Epithelial cell of esophagus (primary cell): ENCODE measurements at regions not wholly inside any gene's neighbourhood (a gene's known extent, or its start where the extent isn't known, plus 50 kb on each side); places are given as distances from the start of the nearest gene placed in this dataset.
"Not testable (repeated sequence)": the region's sequence is repeated elsewhere in the genome, so short reads cannot be mapped to it uniquely, and the experiment has no call there.

ENCODE experiments used
- DNase-seq: peaks from one replicate; pipeline ENCODE4 v3.0.0; 2010; ENCODE audit warnings: low read depth
- H3K4me3 ChIP-seq: 2 replicates; pipeline ENCODE4 v1.5.1; 2011; ENCODE audit warnings: mild to moderate bottlenecking, low read length, control low read depth
- TF ChIP-seq, protein P1 (sequence below): IDR thresholded peaks from 2 replicates; pipeline ENCODE4 v1.5.1; 2011; ENCODE audit warnings: low read depth, mild to moderate bottlenecking, low read length, control low read depth, inconsistent platforms; ENCODE audit not compliant: insufficient read depth; ENCODE audit errors: missing control alignments

- DNase-seq, result peak; percentile 3
- TF ChIP-seq, protein P1, sequence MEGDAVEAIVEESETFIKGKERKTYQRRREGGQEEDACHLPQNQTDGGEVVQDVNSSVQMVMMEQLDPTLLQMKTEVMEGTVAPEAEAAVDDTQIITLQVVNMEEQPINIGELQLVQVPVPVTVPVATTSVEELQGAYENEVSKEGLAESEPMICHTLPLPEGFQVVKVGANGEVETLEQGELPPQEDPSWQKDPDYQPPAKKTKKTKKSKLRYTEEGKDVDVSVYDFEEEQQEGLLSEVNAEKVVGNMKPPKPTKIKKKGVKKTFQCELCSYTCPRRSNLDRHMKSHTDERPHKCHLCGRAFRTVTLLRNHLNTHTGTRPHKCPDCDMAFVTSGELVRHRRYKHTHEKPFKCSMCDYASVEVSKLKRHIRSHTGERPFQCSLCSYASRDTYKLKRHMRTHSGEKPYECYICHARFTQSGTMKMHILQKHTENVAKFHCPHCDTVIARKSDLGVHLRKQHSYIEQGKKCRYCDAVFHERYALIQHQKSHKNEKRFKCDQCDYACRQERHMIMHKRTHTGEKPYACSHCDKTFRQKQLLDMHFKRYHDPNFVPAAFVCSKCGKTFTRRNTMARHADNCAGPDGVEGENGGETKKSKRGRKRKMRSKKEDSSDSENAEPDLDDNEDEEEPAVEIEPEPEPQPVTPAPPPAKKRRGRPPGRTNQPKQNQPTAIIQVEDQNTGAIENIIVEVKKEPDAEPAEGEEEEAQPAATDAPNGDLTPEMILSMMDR, result no peak
- H3K4me3 ChIP-seq, result no peak overlapping the region
Measured at GRCh38 chr5:4027088-4027734, 431.6 kb downstream of the IRX1 start.

- DNase-seq, result no peak
- TF ChIP-seq, protein P1, result no peak
- H3K4me3 ChIP-seq, result no peak overlapping the region
Measured at GRCh38 chr5:4028384-4028783, 432.8 kb downstream of the IRX1 start.

GRCh38 chr5:4033546-4033945, 437.9 kb downstream of the IRX1 start:
- H3K4me3 ChIP-seq, DNase-seq: not testable (repeated sequence)

DNA sequence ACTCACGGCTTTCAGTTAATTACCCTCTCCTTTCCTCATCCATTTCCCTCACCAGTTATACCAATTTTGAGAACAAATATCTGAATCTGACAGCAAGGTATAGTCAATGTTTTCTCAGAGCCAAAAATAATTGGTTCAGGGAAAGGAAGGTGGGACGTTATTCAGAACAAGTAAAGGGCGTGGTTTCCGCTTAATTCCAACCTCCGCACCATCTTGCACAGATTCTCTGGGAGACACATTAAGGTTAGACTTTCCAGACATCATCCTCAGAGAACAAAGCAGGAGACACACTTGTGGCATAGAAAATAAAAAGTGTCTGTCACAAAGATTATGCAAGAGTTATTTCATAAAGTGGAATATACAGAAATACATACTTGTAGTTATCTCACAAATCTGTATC, 441.2 kb downstream of the IRX1 start:
- DNase-seq, result no peak
- TF ChIP-seq, protein P1, result no peak
- no peak overlapping the region for H3K4me3 ChIP-seq

GRCh38 chr5:4038994-4039393, 443.4 kb downstream of the IRX1 start:
- DNase-seq, result no peak
- no peak overlapping the region for H3K4me3 ChIP-seq
- TF ChIP-seq, protein P1, result no peak

GRCh38 chr5:4042311-4042710, 446.7 kb downstream of the IRX1 start:
- TF ChIP-seq, protein P1, result no peak
- DNase-seq, result peak; percentile 20
- H3K4me3 ChIP-seq, result no peak overlapping the region

- no peak overlapping the region for H3K4me3 ChIP-seq
- TF ChIP-seq, protein P1, result no peak
- DNase-seq, result no peak
Measured at GRCh38 chr5:4043135-4043534, 447.5 kb downstream of the IRX1 start.

DNA sequence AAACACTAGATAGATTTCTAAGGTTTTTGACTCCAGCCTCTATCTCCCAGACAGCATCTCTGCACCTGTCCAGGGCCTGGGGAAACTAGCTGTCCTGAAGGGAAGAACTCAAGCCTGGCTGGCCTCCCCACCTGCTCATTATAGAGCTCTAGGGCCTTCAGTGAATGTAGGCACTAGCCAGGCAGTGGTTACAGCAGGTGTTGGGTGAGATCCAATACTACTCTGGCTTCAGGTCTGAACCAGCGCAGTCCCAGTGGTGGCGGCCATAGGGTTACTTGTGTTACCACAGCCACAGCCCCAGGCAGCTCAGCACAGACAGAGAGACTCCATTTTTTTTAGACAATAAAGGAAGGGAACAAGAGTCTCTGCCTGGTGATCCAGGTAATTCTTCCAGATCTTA, 449.2 kb downstream of the IRX1 start:
- no peak for DNase-seq
- TF ChIP-seq, protein P1, result no peak
- no peak overlapping the region for H3K4me3 ChIP-seq
